Parathyroid adenoma (tissue), 2 donors: ENCODE measurements at regions not wholly inside any gene's neighbourhood (a gene's known extent, or its start where the extent isn't known, plus 50 kb on each side); places are given as distances from the start of the nearest gene placed in this dataset.

Experiments
- H2AFZ ChIP-seq: fragments of 300-600 bp; sonication (generic); one replicate; pipeline ENCODE4 v1.7.0; 2017; ENCODE audit warnings: antibody characterized with exemption, mild to moderate bottlenecking
- H3K27ac ChIP-seq: fragments of 300-600 bp; sonication (generic); one replicate; pipeline ENCODE4 v1.7.0; 2017
- H3K27me3 ChIP-seq: fragments of 300-600 bp; sonication (generic); one replicate; pipeline ENCODE4 v1.7.0; 2017; ENCODE audit warnings: low read length; ENCODE audit not compliant: control insufficient read depth, insufficient read depth
- H3K36me3 ChIP-seq: fragments of 300-600 bp; sonication (generic); one replicate; pipeline ENCODE4 v1.7.0; 2017; ENCODE audit warnings: low read length; ENCODE audit not compliant: control insufficient read depth, insufficient read depth
- H3K4me1 ChIP-seq: fragments of 300-600 bp; sonication (generic); one replicate; pipeline ENCODE4 v1.7.0; 2017; ENCODE audit warnings: control low read depth
- H3K4me2 ChIP-seq: fragments of 300-600 bp; sonication (generic); one replicate; pipeline ENCODE4 v1.7.0; 2017; ENCODE audit warnings: low read length
- H3K4me3 ChIP-seq: fragments of 300-600 bp; sonication (generic); one replicate; pipeline ENCODE4 v1.7.0; 2017; ENCODE audit warnings: low read depth, low read length
- H3K79me2 ChIP-seq: fragments of 300-600 bp; sonication (generic); one replicate; pipeline ENCODE4 v1.7.0; 2017; ENCODE audit warnings: control low read depth
- H3K9ac ChIP-seq: fragments of 300-600 bp; sonication (generic); one replicate; pipeline ENCODE4 v1.7.0; 2017; ENCODE audit warnings: mild to moderate bottlenecking
- H3K9me3 ChIP-seq: fragments of 300-600 bp; sonication (generic); one replicate; pipeline ENCODE4 v1.7.0; 2017; ENCODE audit warnings: low read length; ENCODE audit not compliant: control insufficient read depth
- CTCF ChIP-seq: fragments of 300-600 bp; sonication (generic); IDR thresholded peaks from one replicate; pipeline ENCODE4 v1.7.0; 2017; ENCODE audit warnings: antibody characterized with exemption, mild to moderate bottlenecking
- donor health status: primary hyperparathyroidism.

- Histone ChIP-seq H3K9me3 (no peaks in the 10 kb centered on the region), H3K79me2 (no peaks in the 10 kb centered on the region), H3K4me3 (no peak overlapping the region), H3K27me3 (no peaks in the 10 kb centered on the region), H3K4me1 (no peaks in the 10 kb centered on the region), H3K9ac (no peak overlapping the region), H3K4me2 (no peak overlapping the region), H3K36me3 (no peaks in the 10 kb centered on the region), H3K27ac (no peak overlapping the region), H2AFZ (no peak overlapping the region)
- no peak for TF ChIP-seq CTCF
Measured at GRCh38 chr3:137294839-137295238, 337.1 kb downstream of the IL20RB start.

GRCh38 chr3:137295336-137295735 is 337.6 kb downstream of the IL20RB start:
- no peak overlapping the region for H3K27ac ChIP-seq
- no peak for TF ChIP-seq CTCF

GRCh38 chr3:137296116-137296515 is 338.3 kb downstream of the IL20RB start:
- Histone ChIP-seq H3K27ac (no peak overlapping the region), H3K27me3 (no peaks in the 10 kb centered on the region), H3K79me2 (no peaks in the 10 kb centered on the region), H3K9ac (no peak overlapping the region), H3K4me3 (no peak overlapping the region), H3K4me2 (no peak overlapping the region), H3K4me1 (no peaks in the 10 kb centered on the region), H2AFZ (no peak overlapping the region), H3K36me3 (no peaks in the 10 kb centered on the region), H3K9me3 (no peaks in the 10 kb centered on the region)
- no peak for TF ChIP-seq CTCF

More at GRCh38 chr3:137295336-137295735, 337.6 kb downstream of the IL20RB start:
- Histone ChIP-seq H3K4me1 (no peaks in the 10 kb centered on the region), H3K9me3 (no peaks in the 10 kb centered on the region), H3K9ac (no peak overlapping the region), H3K79me2 (no peaks in the 10 kb centered on the region), H3K27me3 (no peaks in the 10 kb centered on the region), H3K4me2 (no peak overlapping the region), H3K4me3 (no peak overlapping the region), H3K36me3 (no peaks in the 10 kb centered on the region), H2AFZ (no peak overlapping the region)

GRCh38 chr3:137297770-137298169 is 340.0 kb downstream of the IL20RB start:
- Histone ChIP-seq H3K79me2 (no peaks in the 10 kb centered on the region), H2AFZ (no peak overlapping the region), H3K27me3 (no peaks in the 10 kb centered on the region), H3K9ac (no peak overlapping the region), H3K4me1 (no peaks in the 10 kb centered on the region), H3K27ac (no peak overlapping the region), H3K36me3 (no peaks in the 10 kb centered on the region), H3K4me2 (no peak overlapping the region), H3K4me3 (no peak overlapping the region), H3K9me3 (no peaks in the 10 kb centered on the region)
- TF ChIP-seq CTCF, result no peak

GRCh38 chr3:137300703-137301102 is 342.9 kb downstream of the IL20RB start:
- H3K4me3 ChIP-seq, result no peak overlapping the region
- no peak for TF ChIP-seq CTCF

More at GRCh38 chr3:137300703-137301102, 342.9 kb downstream of the IL20RB start:
- H3K36me3 ChIP-seq, result no peaks in the 10 kb centered on the region
- no peak overlapping the region for H2AFZ ChIP-seq
- no peaks in the 10 kb centered on the region for H3K4me1 ChIP-seq
- H3K4me2 ChIP-seq, result no peak overlapping the region
- H3K79me2 ChIP-seq, result no peaks in the 10 kb centered on the region
- no peak overlapping the region for H3K9ac ChIP-seq
- no peaks in the 10 kb centered on the region for H3K9me3 ChIP-seq
- H3K27me3 ChIP-seq, result no peaks in the 10 kb centered on the region
- no peak overlapping the region for H3K27ac ChIP-seq
